ENCODE measurements at regions not wholly inside any gene's neighbourhood (a gene's known extent, or its start where the extent isn't known, plus 50 kb on each side); places are given as distances from the start of the nearest gene placed in this dataset.

DNA sequence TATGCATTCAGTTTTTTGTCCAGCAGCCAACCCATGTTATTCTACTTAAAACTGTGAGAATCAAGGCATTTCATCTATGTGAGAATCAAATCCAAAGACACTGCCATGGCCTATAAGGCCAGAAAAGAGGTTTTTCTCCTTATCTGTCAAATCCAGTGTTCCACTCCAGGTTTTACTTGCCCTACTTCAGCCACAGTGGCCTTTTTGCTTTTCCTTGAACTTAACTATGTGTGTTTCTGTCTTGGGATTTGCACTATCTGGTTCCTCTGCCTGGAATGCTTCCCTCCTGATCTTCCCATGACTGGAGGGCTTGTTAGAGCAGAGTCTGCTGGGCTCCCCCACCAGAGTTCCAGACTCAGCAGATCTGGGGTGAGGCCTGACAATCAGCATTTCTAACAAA lies 113.1 kb upstream of the DOK5 start:
- no peak for DNase-seq (ENCODE audit: low spot score)
- H3K4me1 ChIP-seq (ENCODE audit: control insufficient read depth in 4 of 4, insufficient read depth in 4 of 4, low read length in 3 of 4): peaks cover 0 to 3% (median 2%) of the 10 kb centered on the region in 4 donors
- TF ChIP-seq TAF1 (conservative IDR thresholded peaks at IDR 0.05) (no peak), HNF4G (IDR thresholded peaks at IDR 0.05) (no peak), FOXA2 (IDR thresholded peaks at IDR 0.05) (no peak), JUND (IDR thresholded peaks at IDR 0.05) (no peak), FOXA1 (IDR thresholded peaks at IDR 0.05) (no peak), RXRA (IDR thresholded peaks at IDR 0.05) (no peak)
- H3K4me3 ChIP-seq (ENCODE audit: low read depth in 1 of 3, low read length in 3 of 3): no peak overlapping the region
- H3K9ac ChIP-seq (ENCODE audit: low read depth in 1 of 2, low read length in 2 of 2): no peak overlapping the region
- H3K27ac ChIP-seq (ENCODE audit: low read depth in 1 of 2, low read length in 2 of 2): no peak overlapping the region
- H3K27me3 ChIP-seq (ENCODE audit: control insufficient read depth in 4 of 4, insufficient read depth in 4 of 4, low read length in 3 of 4): no peaks in the 10 kb centered on the region
- H3K36me3 ChIP-seq (ENCODE audit: control insufficient read depth in 4 of 4, insufficient read depth in 3 of 4, low read depth in 1 of 4, low read length in 3 of 4): no peaks in the 10 kb centered on the region
- H3K9me3 ChIP-seq (ENCODE audit: control insufficient read depth in 4 of 4, low read length in 3 of 4): no peaks in the 10 kb centered on the region

DNA sequence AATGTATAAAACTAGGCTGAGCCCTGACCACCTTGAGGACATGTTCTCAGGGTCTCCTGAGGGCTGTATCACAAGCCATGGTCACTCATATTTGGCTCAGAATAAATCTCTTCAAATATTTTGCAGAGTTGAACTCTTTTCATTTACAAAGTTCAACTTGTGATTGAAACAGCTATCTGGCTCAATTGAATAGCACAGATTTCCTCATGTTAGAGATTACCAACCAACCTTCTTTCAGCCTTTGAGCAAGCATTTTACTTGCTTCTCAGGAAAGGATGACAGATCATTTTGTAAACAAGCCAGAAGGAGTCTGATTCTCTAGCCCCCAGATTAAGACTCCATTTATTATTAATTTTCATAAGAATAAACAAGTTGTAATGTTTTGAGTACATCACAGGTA lies 111.0 kb upstream of the DOK5 start:
- H3K9ac ChIP-seq (ENCODE audit: low read depth in 1 of 2, low read length in 2 of 2): no peak overlapping the region
- no peaks in the 10 kb centered on the region for H3K27me3 ChIP-seq (ENCODE audit: control insufficient read depth in 4 of 4, insufficient read depth in 4 of 4, low read length in 3 of 4)
- H3K4me1 ChIP-seq (ENCODE audit: control insufficient read depth in 4 of 4, insufficient read depth in 4 of 4, low read length in 3 of 4): peaks cover 0 to 3% (median 2%) of the 10 kb centered on the region in 4 donors
- no peak for DNase-seq (ENCODE audit: low spot score)
- no peak overlapping the region for H3K4me3 ChIP-seq (ENCODE audit: low read depth in 1 of 3, low read length in 3 of 3)
- TF ChIP-seq, protein P1, sequence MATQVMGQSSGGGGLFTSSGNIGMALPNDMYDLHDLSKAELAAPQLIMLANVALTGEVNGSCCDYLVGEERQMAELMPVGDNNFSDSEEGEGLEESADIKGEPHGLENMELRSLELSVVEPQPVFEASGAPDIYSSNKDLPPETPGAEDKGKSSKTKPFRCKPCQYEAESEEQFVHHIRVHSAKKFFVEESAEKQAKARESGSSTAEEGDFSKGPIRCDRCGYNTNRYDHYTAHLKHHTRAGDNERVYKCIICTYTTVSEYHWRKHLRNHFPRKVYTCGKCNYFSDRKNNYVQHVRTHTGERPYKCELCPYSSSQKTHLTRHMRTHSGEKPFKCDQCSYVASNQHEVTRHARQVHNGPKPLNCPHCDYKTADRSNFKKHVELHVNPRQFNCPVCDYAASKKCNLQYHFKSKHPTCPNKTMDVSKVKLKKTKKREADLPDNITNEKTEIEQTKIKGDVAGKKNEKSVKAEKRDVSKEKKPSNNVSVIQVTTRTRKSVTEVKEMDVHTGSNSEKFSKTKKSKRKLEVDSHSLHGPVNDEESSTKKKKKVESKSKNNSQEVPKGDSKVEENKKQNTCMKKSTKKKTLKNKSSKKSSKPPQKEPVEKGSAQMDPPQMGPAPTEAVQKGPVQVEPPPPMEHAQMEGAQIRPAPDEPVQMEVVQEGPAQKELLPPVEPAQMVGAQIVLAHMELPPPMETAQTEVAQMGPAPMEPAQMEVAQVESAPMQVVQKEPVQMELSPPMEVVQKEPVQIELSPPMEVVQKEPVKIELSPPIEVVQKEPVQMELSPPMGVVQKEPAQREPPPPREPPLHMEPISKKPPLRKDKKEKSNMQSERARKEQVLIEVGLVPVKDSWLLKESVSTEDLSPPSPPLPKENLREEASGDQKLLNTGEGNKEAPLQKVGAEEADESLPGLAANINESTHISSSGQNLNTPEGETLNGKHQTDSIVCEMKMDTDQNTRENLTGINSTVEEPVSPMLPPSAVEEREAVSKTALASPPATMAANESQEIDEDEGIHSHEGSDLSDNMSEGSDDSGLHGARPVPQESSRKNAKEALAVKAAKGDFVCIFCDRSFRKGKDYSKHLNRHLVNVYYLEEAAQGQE (IDR thresholded peaks at IDR 0.05): no peak
- TF ChIP-seq, protein P2, sequence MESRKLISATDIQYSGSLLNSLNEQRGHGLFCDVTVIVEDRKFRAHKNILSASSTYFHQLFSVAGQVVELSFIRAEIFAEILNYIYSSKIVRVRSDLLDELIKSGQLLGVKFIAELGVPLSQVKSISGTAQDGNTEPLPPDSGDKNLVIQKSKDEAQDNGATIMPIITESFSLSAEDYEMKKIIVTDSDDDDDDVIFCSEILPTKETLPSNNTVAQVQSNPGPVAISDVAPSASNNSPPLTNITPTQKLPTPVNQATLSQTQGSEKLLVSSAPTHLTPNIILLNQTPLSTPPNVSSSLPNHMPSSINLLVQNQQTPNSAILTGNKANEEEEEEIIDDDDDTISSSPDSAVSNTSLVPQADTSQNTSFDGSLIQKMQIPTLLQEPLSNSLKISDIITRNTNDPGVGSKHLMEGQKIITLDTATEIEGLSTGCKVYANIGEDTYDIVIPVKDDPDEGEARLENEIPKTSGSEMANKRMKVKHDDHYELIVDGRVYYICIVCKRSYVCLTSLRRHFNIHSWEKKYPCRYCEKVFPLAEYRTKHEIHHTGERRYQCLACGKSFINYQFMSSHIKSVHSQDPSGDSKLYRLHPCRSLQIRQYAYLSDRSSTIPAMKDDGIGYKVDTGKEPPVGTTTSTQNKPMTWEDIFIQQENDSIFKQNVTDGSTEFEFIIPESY (IDR thresholded peaks at IDR 0.05): no peak
- TF ChIP-seq, protein P3, sequence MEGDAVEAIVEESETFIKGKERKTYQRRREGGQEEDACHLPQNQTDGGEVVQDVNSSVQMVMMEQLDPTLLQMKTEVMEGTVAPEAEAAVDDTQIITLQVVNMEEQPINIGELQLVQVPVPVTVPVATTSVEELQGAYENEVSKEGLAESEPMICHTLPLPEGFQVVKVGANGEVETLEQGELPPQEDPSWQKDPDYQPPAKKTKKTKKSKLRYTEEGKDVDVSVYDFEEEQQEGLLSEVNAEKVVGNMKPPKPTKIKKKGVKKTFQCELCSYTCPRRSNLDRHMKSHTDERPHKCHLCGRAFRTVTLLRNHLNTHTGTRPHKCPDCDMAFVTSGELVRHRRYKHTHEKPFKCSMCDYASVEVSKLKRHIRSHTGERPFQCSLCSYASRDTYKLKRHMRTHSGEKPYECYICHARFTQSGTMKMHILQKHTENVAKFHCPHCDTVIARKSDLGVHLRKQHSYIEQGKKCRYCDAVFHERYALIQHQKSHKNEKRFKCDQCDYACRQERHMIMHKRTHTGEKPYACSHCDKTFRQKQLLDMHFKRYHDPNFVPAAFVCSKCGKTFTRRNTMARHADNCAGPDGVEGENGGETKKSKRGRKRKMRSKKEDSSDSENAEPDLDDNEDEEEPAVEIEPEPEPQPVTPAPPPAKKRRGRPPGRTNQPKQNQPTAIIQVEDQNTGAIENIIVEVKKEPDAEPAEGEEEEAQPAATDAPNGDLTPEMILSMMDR (IDR thresholded peaks at IDR 0.05; ENCODE audit: low read depth, low read length, missing input control): no peak
- TF ChIP-seq YY1 (IDR thresholded peaks at IDR 0.05): peak; percentile 20
- peak in 1 of 2 donors; percentile 21 for TF ChIP-seq RXRA (IDR thresholded peaks at IDR 0.05)
- peak in 1 of 2 donors; percentile 7 for TF ChIP-seq RAD21 (IDR thresholded peaks at IDR 0.05)
- peak in 1 of 2 donors; percentile 43 for TF ChIP-seq HNF4A (conservative IDR thresholded peaks at IDR 0.05)
- H3K9me3 ChIP-seq (ENCODE audit: control insufficient read depth in 4 of 4, low read length in 3 of 4): no peaks in the 10 kb centered on the region
- H3K27ac ChIP-seq (ENCODE audit: low read depth in 1 of 2, low read length in 2 of 2): peak overlapping the region; percentile 1 to 43
- H3K36me3 ChIP-seq (ENCODE audit: control insufficient read depth in 4 of 4, insufficient read depth in 3 of 4, low read depth in 1 of 4, low read length in 3 of 4): no peaks in the 10 kb centered on the region

DNA sequence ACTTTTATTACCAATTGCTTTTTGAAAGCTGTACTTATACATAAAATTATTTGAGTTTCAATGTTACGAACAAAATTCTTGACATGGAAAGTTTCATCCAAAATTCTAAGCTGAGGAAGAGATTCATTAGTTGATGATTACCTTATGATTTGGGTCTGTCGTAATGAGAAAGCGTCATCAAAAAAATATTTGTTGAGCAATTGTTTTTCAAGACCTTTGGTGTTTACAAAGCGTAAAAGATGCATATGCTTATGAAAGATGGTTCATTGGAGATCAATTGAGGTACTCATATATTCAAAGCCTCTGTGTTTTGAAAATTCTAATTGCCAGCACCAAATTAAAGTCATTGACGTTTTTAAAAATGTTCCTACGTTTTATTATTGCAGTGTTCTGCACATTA lies 110.5 kb upstream of the DOK5 start:
- peak overlapping the region; percentile 1 to 43 for H3K27ac ChIP-seq (ENCODE audit: low read depth in 1 of 2, low read length in 2 of 2)
- H3K36me3 ChIP-seq (ENCODE audit: control insufficient read depth in 4 of 4, insufficient read depth in 3 of 4, low read depth in 1 of 4, low read length in 3 of 4): no peaks in the 10 kb centered on the region
- 33% methylated on average over 6 of the region's 6 CpGs for WGBS
- H3K9me3 ChIP-seq (ENCODE audit: control insufficient read depth in 4 of 4, low read length in 3 of 4): no peaks in the 10 kb centered on the region
- H3K9ac ChIP-seq (ENCODE audit: low read depth in 1 of 2, low read length in 2 of 2): no peak overlapping the region
- H3K27me3 ChIP-seq (ENCODE audit: control insufficient read depth in 4 of 4, insufficient read depth in 4 of 4, low read length in 3 of 4): no peaks in the 10 kb centered on the region
- no peak for DNase-seq (ENCODE audit: low spot score)
- no peak overlapping the region for H3K4me3 ChIP-seq (ENCODE audit: low read depth in 1 of 3, low read length in 3 of 3)
- peaks cover 0 to 3% (median 2%) of the 10 kb centered on the region in 4 donors for H3K4me1 ChIP-seq (ENCODE audit: control insufficient read depth in 4 of 4, insufficient read depth in 4 of 4, low read length in 3 of 4)
- TF ChIP-seq, protein P3 (IDR thresholded peaks at IDR 0.05; ENCODE audit: low read depth, low read length, missing input control): no peak
- TF ChIP-seq, protein P4, sequence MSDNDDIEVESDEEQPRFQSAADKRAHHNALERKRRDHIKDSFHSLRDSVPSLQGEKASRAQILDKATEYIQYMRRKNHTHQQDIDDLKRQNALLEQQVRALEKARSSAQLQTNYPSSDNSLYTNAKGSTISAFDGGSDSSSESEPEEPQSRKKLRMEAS (IDR thresholded peaks at IDR 0.05): no peak
- TF ChIP-seq FOXA1 (IDR thresholded peaks at IDR 0.05) (peak; percentile 76), FOXA2 (IDR thresholded peaks at IDR 0.05) (peak; percentile 76), GABPA (IDR thresholded peaks at IDR 0.05 in 1 of 2, conservative IDR thresholded peaks at IDR 0.05 in 1 of 2) (no peak), JUND (IDR thresholded peaks at IDR 0.05) (peak in 1 of 2 donors; percentile 27)
- TF ChIP-seq, protein P1 (IDR thresholded peaks at IDR 0.05): no peak

All from liver (tissue), 8 donors.